ENCODE measurements at regions not wholly inside any gene's neighbourhood (a gene's known extent, or its start where the extent isn't known, plus 50 kb on each side); places are given as distances from the start of the nearest gene placed in this dataset.

- no peak overlapping the region for H2BK12ac ChIP-seq (ENCODE audit: insufficient read length, low read depth, low read length)
- H3K4me1 Mint-ChIP-seq, result no peaks in the 10 kb centered on the region
These were observed 493.8 kb upstream of the MANEA start for GRCh38 chr6:95083506-95083905.

More at GRCh38 chr6:95083506-95083905, 493.8 kb upstream of the MANEA start:
- no peak overlapping the region for H2AFZ ChIP-seq (ENCODE audit: low read length)
- no peaks in the 10 kb centered on the region for H3K23me2 ChIP-seq (ENCODE audit: insufficient read length, low read depth, low read length, poor library complexity, severe bottlenecking)
- no peak overlapping the region for H3K23ac ChIP-seq (ENCODE audit: insufficient read length, low read depth, low read length)
- DNase-seq, result peak; percentile 29
- H4K91ac ChIP-seq (ENCODE audit: insufficient read length, low read depth, low read length), result no peak overlapping the region
- H3K27ac ChIP-seq (ENCODE audit: insufficient read length, low read depth, low read length), result no peak overlapping the region
- no peak overlapping the region for H3K4ac ChIP-seq (ENCODE audit: low read depth, low read length)
- no peak overlapping the region for H2BK5ac ChIP-seq (ENCODE audit: insufficient read length, low read length)
- H2BK20ac ChIP-seq (ENCODE audit: low read depth, low read length, poor library complexity, severe bottlenecking), result no peak overlapping the region
- H4K8ac ChIP-seq (replicated peaks; ENCODE audit: insufficient read length, low read depth, low read length), result no peak overlapping the region
- Mint-ChIP-seq H3K9me3 (no peaks in the 10 kb centered on the region), H3K27me3 (ENCODE audit: low read depth) (no peaks in the 10 kb centered on the region; the same call in 1 of the 2 replicates), H3K4me3 (no peak overlapping the region), H3K36me3 (ENCODE audit: insufficient read depth in 1 of 3, low read depth in 3 of 3) (no peaks in the 10 kb centered on the region), H3K27ac (no peak overlapping the region; a peak in 1 of 7 replicates)
- H2BK120ac ChIP-seq (ENCODE audit: low read depth, low read length, poor library complexity, severe bottlenecking), result no peak overlapping the region
- no peaks in the 10 kb centered on the region for H3K27me3 ChIP-seq (ENCODE audit: insufficient read depth, low read length)
- TF ChIP-seq CTCF (conservative IDR thresholded peaks at IDR 0.05), result no peak
- H3K4me2 ChIP-seq (ENCODE audit: insufficient read depth, insufficient read length, low read length), result no peak overlapping the region
- H3K9ac ChIP-seq (ENCODE audit: extremely low read depth, insufficient read length, low read length), result no peak overlapping the region
- H4K5ac ChIP-seq (ENCODE audit: insufficient read length, low read depth, low read length), result no peak overlapping the region
- no CpG with 5 or more reads among the region's 12 CpGs for WGBS (ENCODE audit: extremely low coverage, insufficient read length, low lambda C conversion rate)
- no peaks in the 10 kb centered on the region for H4K20me1 ChIP-seq (ENCODE audit: control insufficient read depth, insufficient read depth, insufficient read length)
- H3K18ac ChIP-seq (ENCODE audit: insufficient read length, low read depth, low read length), result no peak overlapping the region
- H3K14ac ChIP-seq (ENCODE audit: insufficient read depth, low read length), result peak overlapping the region; percentile 44; the same call in 1 of the 2 replicates
- H2AK5ac ChIP-seq (ENCODE audit: insufficient read length, low read length), result no peak overlapping the region
- no peaks in the 10 kb centered on the region for H3K79me2 ChIP-seq (ENCODE audit: insufficient read depth, low read length)
- H3K56ac ChIP-seq (ENCODE audit: insufficient read length, low read depth, low read length), result no peak overlapping the region
- H3K9me3 ChIP-seq (ENCODE audit: control insufficient read depth, low read depth, low read length), result no peaks in the 10 kb centered on the region
- no peak overlapping the region for H2BK15ac ChIP-seq (ENCODE audit: low read depth, low read length)
- no peak overlapping the region for H3T11ph ChIP-seq (ENCODE audit: low read length)
- no peaks in the 10 kb centered on the region for H3K4me1 ChIP-seq (ENCODE audit: insufficient read depth, low read length)
- H3K79me1 ChIP-seq (ENCODE audit: insufficient read depth, low read depth, low read length, poor library complexity, severe bottlenecking), result no peaks in the 10 kb centered on the region

All from H9 (cell line).